Osteoblast (primary cell): ENCODE measurements at regions not wholly inside any gene's neighbourhood (a gene's known extent, or its start where the extent isn't known, plus 50 kb on each side); places are given as distances from the start of the nearest gene placed in this dataset.
"Not testable (repeated sequence)": the region's sequence is repeated elsewhere in the genome, so short reads cannot be mapped to it uniquely, and the experiment has no call there.

Experiments
- DNase-seq: peaks from one replicate; pipeline ENCODE4 v3.0.0; 2011; ENCODE audit warnings: low spot score, mixed read lengths; ENCODE audit not compliant: insufficient read length; ENCODE audit errors: missing footprints
- H2AFZ ChIP-seq: 2 replicates; pipeline ENCODE4 v1.6.0; 2011; ENCODE audit warnings: mild to moderate bottlenecking, low read length
- H3K27ac ChIP-seq: 2 replicates; pipeline ENCODE4 v1.5.1; 2011; ENCODE audit warnings: mild to moderate bottlenecking, low read depth, low read length, moderate library complexity
- H3K27me3 ChIP-seq: 2 replicates; pipeline ENCODE4 v1.6.0; 2012; ENCODE audit warnings: mild to moderate bottlenecking, control low read depth, inconsistent platforms, low read length, moderate library complexity; ENCODE audit not compliant: insufficient read depth
- H3K36me3 ChIP-seq: 2 replicates; pipeline ENCODE4 v1.5.1; 2011; ENCODE audit warnings: mild to moderate bottlenecking, low read length, control low read depth, moderate library complexity; ENCODE audit not compliant: insufficient read depth
- H3K4me1 ChIP-seq: 2 replicates; pipeline ENCODE4 v1.5.1; 2011; ENCODE audit warnings: mild to moderate bottlenecking, low read length, control low read depth, moderate library complexity; ENCODE audit not compliant: insufficient read depth
- H3K4me2 ChIP-seq: 2 replicates; pipeline ENCODE4 v1.6.0; 2011; ENCODE audit warnings: mild to moderate bottlenecking, low read length; ENCODE audit not compliant: insufficient read depth
- H3K4me3 ChIP-seq: fragments of 200-600 bp; sonication (generic); 3 replicates; pipeline ENCODE4 v1.5.1; 2012; ENCODE audit warnings: mild to moderate bottlenecking, low read length, inconsistent platforms; ENCODE audit not compliant: insufficient read depth
- H3K79me2 ChIP-seq: 2 replicates; pipeline ENCODE4 v1.6.0; 2012; ENCODE audit warnings: mild to moderate bottlenecking, low read length, control low read depth, inconsistent platforms; ENCODE audit not compliant: insufficient read depth
- H3K9me3 ChIP-seq: 2 replicates; pipeline ENCODE4 v1.5.1; 2011; ENCODE audit warnings: low read depth, low read length, control low read depth
- H4K20me1 ChIP-seq: 2 replicates; pipeline ENCODE4 v1.6.0; 2012; ENCODE audit warnings: mild to moderate bottlenecking, low read length, control low read depth; ENCODE audit not compliant: insufficient read depth
- CTCF ChIP-seq: IDR thresholded peaks from 2 replicates; pipeline ENCODE4 v1.5.1; 2011; ENCODE audit warnings: mild to moderate bottlenecking, low read depth, low read length, moderate library complexity; ENCODE audit errors: extremely low read depth

DNA sequence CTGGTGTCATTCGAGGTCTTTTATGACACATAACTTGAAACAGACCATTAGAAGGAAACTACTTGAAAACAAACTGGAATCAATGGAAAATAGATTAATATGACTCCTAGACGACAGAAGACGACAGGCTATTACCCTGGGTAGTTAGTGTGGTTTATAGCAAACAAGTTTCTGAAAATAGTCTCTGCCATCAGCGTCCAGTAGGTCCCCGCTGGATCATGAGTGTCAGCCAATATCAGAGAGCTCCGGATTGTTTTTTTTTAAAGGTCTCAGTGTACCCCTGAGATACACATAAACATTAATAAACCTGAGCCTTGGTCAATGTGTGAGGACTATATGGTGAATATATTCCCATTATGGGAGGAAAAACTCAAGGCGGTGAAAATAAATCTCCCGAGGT is 115.0 kb upstream of the THUMPD2 start:
- H4K20me1 ChIP-seq, result no peaks in the 10 kb centered on the region
- H2AFZ ChIP-seq, result no peak overlapping the region
- H3K4me1 ChIP-seq, result no peaks in the 10 kb centered on the region
- H3K36me3 ChIP-seq, result no peaks in the 10 kb centered on the region
- H3K27ac ChIP-seq, result no peak overlapping the region
- no peaks in the 10 kb centered on the region for H3K27me3 ChIP-seq
- no peak for DNase-seq
- H3K9me3 ChIP-seq, result no peaks in the 10 kb centered on the region
- no peak overlapping the region for H3K4me2 ChIP-seq
- no peak for TF ChIP-seq CTCF
- H3K79me2 ChIP-seq, result no peaks in the 10 kb centered on the region
- H3K4me3 ChIP-seq, result no peak overlapping the region

GRCh38 chr2:39893616-39894015 is 114.6 kb upstream of the THUMPD2 start:
- Histone ChIP-seq H4K20me1 (no peaks in the 10 kb centered on the region), H3K4me3 (no peak overlapping the region), H3K36me3 (no peaks in the 10 kb centered on the region), H3K27me3 (no peaks in the 10 kb centered on the region), H3K27ac (no peak overlapping the region), H3K79me2 (no peaks in the 10 kb centered on the region), H3K9me3 (no peaks in the 10 kb centered on the region), H3K4me2 (no peak overlapping the region), H3K4me1 (no peaks in the 10 kb centered on the region), H2AFZ (no peak overlapping the region)
- no peak for TF ChIP-seq CTCF
- DNase-seq, result no peak

DNA sequence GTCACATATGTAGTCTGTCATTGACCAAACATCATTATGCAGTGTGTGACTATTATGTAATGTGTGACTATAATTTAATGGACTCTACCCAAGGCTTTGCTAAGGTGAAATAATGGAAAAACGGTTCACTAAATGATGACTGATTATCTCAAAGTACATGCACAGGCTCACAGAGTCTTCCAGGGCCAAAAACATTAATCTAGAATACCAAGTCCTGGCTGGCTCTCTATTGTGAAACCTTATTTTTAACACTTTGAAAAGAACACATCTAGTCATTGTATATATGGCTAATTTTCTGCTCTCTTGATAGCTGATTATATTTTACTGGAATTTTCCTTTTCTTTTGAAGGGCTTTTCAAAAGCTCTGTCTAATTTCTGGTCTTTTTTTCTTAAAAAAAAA is 102.9 kb upstream of the THUMPD2 start:
- no peak for DNase-seq
- Histone ChIP-seq H3K4me2 (no peak overlapping the region), H4K20me1 (no peaks in the 10 kb centered on the region), H3K27me3 (no peaks in the 10 kb centered on the region), H3K4me3 (no peak overlapping the region), H3K79me2 (no peaks in the 10 kb centered on the region), H3K27ac (no peak overlapping the region), H3K9me3 (no peaks in the 10 kb centered on the region), H3K4me1 (no peaks in the 10 kb centered on the region), H3K36me3 (no peaks in the 10 kb centered on the region), H2AFZ (no peak overlapping the region)
- no peak for TF ChIP-seq CTCF

- no peaks in the 10 kb centered on the region for H3K79me2 ChIP-seq
- no peaks in the 10 kb centered on the region for H4K20me1 ChIP-seq
- no peaks in the 10 kb centered on the region for H3K4me1 ChIP-seq
- H3K27ac ChIP-seq, result no peak overlapping the region
- H3K4me3 ChIP-seq, result no peak overlapping the region
- no peak overlapping the region for H3K4me2 ChIP-seq
- H3K36me3 ChIP-seq, result no peaks in the 10 kb centered on the region
- no peak overlapping the region for H2AFZ ChIP-seq
- H3K9me3 ChIP-seq, result no peaks in the 10 kb centered on the region
- no peak for TF ChIP-seq CTCF
- no peak for DNase-seq
- H3K27me3 ChIP-seq, result no peaks in the 10 kb centered on the region
Measured at GRCh38 chr2:39881494-39881893, 102.4 kb upstream of the THUMPD2 start.

- not testable (repeated sequence) for H3K9me3 ChIP-seq, H4K20me1 ChIP-seq, H3K27ac ChIP-seq, H3K36me3 ChIP-seq, H2AFZ ChIP-seq, H3K79me2 ChIP-seq, H3K4me1 ChIP-seq, DNase-seq, H3K27me3 ChIP-seq, H3K4me2 ChIP-seq, H3K4me3 ChIP-seq
Measured at GRCh38 chr2:39879001-39879400, 99.9 kb upstream of the THUMPD2 start.
